22Rv1 (cell line): ENCODE measurements at regions not wholly inside any gene's neighbourhood (a gene's known extent, or its start where the extent isn't known, plus 50 kb on each side); places are given as distances from the start of the nearest gene placed in this dataset.

Source experiments
- H3K27ac ChIP-seq: fragments of 450-650 bp; 2 replicates; pipeline ENCODE4 v1.5.1; 2017
- CTCF ChIP-seq: fragments of 450-650 bp; IDR thresholded peaks from 2 replicates; pipeline ENCODE4 v1.5.1; 2017; ENCODE audit warnings: mild to moderate bottlenecking
- ZFX ChIP-seq: fragments of 450-650 bp; IDR thresholded peaks from 2 replicates; pipeline ENCODE4 v1.6.1; 2017; ENCODE audit warnings: antibody characterized with exemption, borderline replicate concordance

- TF ChIP-seq CTCF (no peak), ZFX (no peak)
- no peak overlapping the region for H3K27ac ChIP-seq
These were observed 235.4 kb upstream of the SLC35B3 start for GRCh38 chr6:8670792-8671191.

- H3K27ac ChIP-seq, result no peak overlapping the region
- TF ChIP-seq CTCF (no peak), ZFX (no peak)
These were observed 229.4 kb upstream of the SLC35B3 start for GRCh38 chr6:8664700-8665099.

GRCh38 chr6:8664070-8664469, 228.7 kb upstream of the SLC35B3 start:
- TF ChIP-seq ZFX (no peak), CTCF (no peak)
- no peak overlapping the region for H3K27ac ChIP-seq

GRCh38 chr6:8659404-8660189, 224.3 kb upstream of the SLC35B3 start:
- TF ChIP-seq ZFX (no peak), CTCF (no peak)
- no peak overlapping the region for H3K27ac ChIP-seq

- no peak overlapping the region for H3K27ac ChIP-seq
- TF ChIP-seq ZFX (no peak), CTCF (no peak)
These were observed 223.1 kb upstream of the SLC35B3 start for GRCh38 chr6:8658416-8658815.

- TF ChIP-seq ZFX (no peak), CTCF (no peak)
- no peak overlapping the region for H3K27ac ChIP-seq
These were observed 222.2 kb upstream of the SLC35B3 start for GRCh38 chr6:8657522-8657921.

GRCh38 chr6:8655670-8656454, 220.5 kb upstream of the SLC35B3 start:
- no peak overlapping the region for H3K27ac ChIP-seq
- TF ChIP-seq ZFX (no peak), CTCF (no peak)
